GM12878 (cell line): ENCODE measurements at regions not wholly inside any gene's neighbourhood (a gene's known extent, or its start where the extent isn't known, plus 50 kb on each side); places are given as distances from the start of the nearest gene placed in this dataset.

Experiments used
- MAX ChIP-seq: IDR thresholded peaks from 2 replicates; pipeline ENCODE4 v1.6.1; 2012; ENCODE audit warnings: low read depth, low read length, improper control_type of control experiment
- NRF1 ChIP-seq: conservative IDR thresholded peaks from 2 replicates; pipeline ENCODE4 v1.6.1; 2011; ENCODE audit warnings: mild to moderate bottlenecking, low read depth, low read length, improper control_type of control experiment
- SMC3 ChIP-seq: IDR thresholded peaks from 2 replicates; pipeline ENCODE4 v1.6.1; 2011; ENCODE audit warnings: low read length, improper control_type of control experiment, borderline replicate concordance
- USF1 ChIP-seq: IDR thresholded peaks from 2 replicates; pipeline ENCODE4 v1.6.1; 2011; ENCODE audit warnings: borderline replicate concordance, low read depth, mild to moderate bottlenecking, moderate library complexity, mixed read lengths, low read length; ENCODE audit not compliant: insufficient read depth; ENCODE audit errors: extremely low read length

GRCh38 chr14:106518054-106518943, 991.9 kb downstream of the TMEM121 start:
- TF ChIP-seq SMC3 (peak; percentile 47; the same call in 1 of the 2 replicates), USF1 (no peak), NRF1 (no peak), MAX (no peak)
